T47D (cell line): ENCODE measurements at regions not wholly inside any gene's neighbourhood (a gene's known extent, or its start where the extent isn't known, plus 50 kb on each side); places are given as distances from the start of the nearest gene placed in this dataset.

Experiments used
- DNase-seq, 2 experiments: peaks; one replicate each; pipeline versions ENCODE4 v3.0.0 to v3.0.0-alpha.2; 2011 to 2012; ENCODE audit warnings: low read depth in 1 of 2, low spot score in 1 of 2
- JUND ChIP-seq: IDR thresholded peaks from 2 replicates; pipeline ENCODE4 v1.6.1; 2012; ENCODE audit warnings: low read depth
- in situ Hi-C: cut with HindIII; loops from 2 replicates; pipeline ENCODE4 v1.10.0; 2016; ENCODE audit warnings: low sequenced_read_pairs, low pct_unique_long_range_greater_than_20kb

DNA sequence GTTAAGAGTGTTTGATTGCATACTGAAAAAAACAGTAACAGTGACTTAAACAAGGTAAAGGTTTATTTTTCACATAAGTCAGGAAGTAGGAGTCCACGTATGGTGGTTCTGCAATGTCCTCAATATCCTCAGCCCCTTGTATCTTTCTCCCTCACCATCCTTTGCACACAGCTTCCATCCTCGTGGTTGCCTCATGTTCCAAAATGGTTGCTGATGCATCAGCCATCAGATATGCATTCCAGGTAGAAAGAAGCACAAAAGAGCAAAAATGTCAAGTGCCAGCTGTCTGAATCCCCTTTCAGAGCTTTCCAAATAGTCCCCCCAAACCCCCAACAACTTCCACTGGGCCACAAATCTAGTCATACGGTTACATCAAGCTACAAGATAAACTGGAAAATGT lies 138.1 kb downstream of the SYF2 start:
- in situ Hi-C loops: no loop called here
- no peak for TF ChIP-seq JUND
- DNase-seq: no peak

DNA sequence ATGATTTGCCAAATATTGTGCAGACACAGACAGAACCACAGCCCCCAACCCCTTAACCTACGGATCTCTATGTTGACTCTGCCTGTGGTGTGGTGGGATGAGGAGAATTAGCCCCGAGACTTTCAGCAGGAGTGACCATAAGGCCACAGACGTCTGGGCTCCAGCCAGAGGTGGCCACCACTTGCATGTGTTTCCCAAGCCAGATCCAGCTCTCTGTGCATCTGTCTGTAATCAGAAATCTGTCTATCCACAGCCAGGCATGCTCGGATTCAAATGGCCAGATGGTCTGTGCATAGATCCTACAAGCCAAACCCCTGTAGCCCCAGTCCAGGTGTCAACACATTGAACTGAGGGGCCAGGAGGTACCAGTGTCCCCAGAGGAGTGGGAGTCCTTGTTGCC lies 140.6 kb downstream of the SYF2 start:
- TF ChIP-seq JUND: no peak
- DNase-seq: no peak
- in situ Hi-C loops: no loop called here

DNA sequence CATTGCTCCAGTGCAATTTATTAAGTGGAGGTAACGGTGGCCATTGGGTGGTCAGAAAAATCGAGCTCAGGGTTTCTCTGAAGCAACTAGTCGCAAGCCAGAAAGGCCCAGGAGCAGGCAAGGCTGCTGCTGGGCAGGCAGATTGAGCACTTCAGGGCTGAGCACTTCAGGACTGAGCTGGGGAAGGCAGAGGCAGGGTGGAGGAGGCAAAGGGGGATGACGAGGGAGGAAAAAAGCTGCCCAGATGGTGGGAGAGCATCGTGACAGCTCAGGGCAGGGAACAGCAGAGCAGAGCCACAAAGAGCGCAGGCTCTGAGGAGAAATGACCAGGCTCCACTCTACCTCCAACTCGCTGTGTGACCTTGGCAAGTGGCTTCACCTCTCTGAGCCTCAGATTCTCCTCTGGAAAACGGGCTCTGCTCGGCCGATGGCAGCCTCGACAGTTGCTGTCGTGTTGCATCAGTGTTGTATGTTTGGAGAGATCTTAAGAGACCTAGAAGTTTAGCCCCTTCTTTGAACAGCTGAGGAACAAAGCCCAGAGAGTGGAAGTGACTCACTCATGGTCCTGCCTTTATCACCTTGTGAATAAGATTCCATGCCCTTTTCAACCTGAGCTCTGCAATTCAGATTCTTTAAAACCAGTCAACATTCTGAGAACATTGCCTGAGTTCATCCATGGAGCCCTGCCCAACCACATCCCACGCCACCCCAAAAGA lies 141.4 kb downstream of the SYF2 start:
- no peak for TF ChIP-seq JUND
- no peak for DNase-seq
- in situ Hi-C loops: no loop called here

DNA sequence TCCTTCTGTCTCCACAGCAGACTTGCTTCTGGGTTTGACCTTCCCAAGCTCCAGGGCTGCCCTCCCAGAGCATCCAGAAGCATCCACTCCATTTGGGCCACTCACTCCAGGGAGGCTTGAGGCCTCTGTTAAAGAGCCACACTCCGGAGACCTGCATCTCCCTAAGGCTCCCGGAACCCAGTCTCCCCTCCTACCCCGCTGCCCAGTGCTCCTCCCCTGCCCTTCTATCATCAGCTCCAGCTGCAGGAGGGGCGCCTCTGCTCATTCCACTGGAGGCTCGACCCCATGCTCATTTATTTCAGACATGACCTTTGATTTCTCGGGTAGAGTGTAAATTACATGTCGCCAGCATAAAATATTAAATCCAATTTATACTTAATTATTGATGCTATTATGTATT lies 142.5 kb downstream of the SYF2 start:
- no peak for DNase-seq
- no peak for TF ChIP-seq JUND
- in situ Hi-C loops: no loop called here

DNA sequence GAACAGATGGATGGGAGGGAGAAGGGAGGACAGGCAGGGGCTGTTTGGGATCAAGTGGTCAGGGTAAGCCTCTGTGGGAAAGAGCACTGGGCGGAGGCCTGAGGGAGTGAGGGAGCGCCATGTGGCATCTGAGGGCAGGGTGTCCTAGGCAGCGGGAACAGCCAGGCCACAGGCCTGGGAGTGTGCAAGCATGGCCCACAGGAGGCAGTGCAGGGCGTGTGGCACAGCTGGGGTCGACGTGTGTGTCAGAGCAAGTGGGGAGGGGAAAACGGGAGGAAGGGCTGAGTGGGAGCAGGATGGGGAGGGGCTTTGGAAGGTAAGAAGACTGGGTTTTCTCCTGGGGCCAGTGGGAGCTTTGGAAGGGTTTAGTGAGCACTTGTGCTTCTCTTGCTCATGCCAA lies 143.4 kb downstream of the SYF2 start:
- no peak for TF ChIP-seq JUND
- no peak for DNase-seq
- in situ Hi-C loops: no loop called here

DNA sequence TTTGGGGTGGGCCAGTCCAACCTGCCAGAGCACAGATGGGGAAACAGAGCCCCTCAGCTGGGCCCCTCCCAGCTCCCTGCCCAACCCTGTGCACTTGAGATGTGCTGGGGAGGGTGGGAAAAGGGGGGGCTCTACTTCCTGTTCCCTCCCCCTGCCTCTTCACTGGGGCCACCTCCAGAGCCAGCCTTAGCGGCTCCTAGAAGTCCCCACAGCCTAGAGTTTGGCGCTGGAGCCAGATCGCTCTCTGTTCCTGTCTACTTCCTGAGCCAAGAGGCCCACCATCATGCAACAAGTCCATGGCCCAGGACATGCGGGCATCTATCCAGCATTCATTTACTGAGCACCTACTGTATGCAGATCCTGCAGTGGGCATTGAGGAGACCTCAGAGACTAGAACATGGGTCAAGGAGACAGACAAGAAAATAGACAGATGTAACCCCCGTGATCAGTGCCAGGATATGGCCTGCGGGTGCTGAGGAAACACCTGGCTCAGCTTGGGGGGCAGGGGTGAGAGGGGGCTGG lies 144.1 kb downstream of the SYF2 start:
- no peak for DNase-seq
- no peak for TF ChIP-seq JUND
- in situ Hi-C loops: no loop called here

DNA sequence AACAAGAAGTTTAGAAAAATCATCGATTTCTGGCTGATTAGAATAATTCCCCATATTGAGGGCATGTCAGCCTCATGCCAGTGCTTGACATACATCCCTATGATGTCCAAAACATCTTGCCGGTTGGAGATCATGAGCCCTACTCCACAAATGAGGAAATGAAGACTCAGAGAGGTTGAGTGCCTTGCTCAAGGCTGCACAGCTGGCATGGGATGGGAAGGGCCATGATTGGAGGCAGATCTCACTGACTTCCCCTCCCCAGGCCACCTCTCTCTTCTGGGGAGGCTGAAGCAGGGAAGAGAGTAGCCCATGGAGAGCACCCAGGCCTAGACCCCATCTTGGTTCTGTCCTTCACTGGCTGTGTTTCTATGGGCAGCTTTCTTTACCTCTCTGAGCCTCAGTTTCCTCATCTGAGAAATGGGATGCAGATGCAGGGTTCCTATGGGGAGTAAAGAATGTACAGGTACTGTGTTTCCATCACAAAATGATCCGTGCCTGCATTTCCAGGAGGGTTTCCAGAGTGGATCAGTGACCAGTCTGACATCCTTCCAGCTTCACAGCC lies 145.7 kb downstream of the SYF2 start:
- DNase-seq: no peak
- in situ Hi-C loops: no loop called here
- no peak for TF ChIP-seq JUND

DNA sequence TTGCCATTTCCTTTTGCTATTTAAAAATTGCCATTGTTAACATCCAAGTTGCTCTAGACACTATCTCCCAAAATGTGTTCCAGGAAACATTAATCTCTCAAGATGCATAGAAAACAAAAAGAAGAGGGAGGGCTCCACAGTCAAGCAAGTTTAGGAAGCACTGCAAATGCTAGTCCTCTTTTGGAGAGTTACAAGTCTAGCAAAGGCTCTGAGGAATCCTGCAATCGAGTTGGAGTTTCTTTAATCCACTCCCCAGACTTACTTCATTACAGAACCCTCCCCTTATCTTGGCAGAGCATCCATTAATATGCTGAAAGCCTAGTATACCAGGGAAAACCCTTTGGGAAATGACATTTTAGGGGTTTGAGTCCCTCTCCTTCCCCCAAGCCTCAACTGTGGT lies 147.9 kb downstream of the SYF2 start:
- no peak for TF ChIP-seq JUND
- DNase-seq: no peak
- in situ Hi-C loops: no loop called here

DNA sequence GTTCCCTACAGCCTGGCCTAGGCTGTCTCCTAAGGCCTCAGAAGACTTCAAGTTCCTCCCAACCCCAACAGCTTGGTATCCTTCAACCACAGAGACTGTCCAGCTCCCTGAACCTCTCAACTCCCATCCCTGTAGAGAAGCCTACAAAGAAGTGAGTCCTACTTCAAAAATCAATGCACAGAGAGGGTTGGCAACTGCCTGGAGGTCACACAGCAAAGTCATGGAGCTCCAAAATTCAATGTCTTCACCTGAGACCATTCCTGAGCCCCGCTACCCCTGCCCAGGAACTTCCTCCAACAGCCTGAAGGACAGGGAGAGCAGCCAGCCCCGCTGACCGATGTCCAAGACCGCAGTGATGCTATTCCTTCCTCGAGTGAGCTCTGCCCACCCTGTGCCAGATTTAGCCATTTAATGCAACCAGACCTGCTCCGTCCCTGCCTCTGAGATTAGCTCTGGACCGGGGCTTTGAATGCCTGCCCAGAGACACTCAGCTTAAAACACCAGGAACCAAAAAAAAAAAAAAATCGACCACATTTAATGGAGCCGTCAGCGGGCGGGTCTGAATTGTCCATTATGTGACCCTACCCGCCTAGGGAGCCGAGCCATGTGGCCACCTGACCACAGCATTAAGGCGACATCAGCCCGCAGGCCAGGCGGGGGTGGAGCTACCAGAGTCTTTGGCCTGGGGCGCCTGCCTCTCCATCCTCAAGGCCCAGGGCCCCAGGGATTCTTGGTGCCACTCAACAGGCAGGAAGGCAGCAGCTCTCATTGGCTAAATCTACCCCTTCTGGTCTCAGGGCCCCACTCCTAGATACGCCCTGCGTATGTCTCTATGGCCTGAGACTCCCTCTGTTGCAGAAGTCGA lies 148.6 kb downstream of the SYF2 start:
- no peak for TF ChIP-seq JUND
- no peak for DNase-seq
- in situ Hi-C loops: no loop called here

DNA sequence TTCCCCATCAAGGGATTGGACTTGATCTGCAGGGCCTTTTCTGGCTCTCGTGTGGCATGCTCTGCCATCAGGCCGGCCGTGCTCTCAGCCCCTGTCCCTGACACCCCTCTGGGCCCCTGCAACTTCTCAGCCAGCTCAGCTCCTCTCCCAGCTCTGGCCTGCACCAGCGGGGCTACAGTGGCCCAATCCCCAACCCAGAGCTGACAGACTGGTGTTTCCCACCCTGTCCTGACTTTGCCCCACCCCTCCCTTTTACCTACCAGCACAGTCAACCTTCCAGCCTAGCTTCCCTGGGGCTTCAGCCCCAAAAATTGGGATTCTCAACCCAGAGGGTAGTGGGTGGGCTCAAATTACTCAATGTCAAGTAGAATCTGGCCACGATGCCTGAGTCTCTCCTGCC lies 149.3 kb downstream of the SYF2 start:
- in situ Hi-C loops: no loop called here
- no peak for TF ChIP-seq JUND
- no peak for DNase-seq

DNA sequence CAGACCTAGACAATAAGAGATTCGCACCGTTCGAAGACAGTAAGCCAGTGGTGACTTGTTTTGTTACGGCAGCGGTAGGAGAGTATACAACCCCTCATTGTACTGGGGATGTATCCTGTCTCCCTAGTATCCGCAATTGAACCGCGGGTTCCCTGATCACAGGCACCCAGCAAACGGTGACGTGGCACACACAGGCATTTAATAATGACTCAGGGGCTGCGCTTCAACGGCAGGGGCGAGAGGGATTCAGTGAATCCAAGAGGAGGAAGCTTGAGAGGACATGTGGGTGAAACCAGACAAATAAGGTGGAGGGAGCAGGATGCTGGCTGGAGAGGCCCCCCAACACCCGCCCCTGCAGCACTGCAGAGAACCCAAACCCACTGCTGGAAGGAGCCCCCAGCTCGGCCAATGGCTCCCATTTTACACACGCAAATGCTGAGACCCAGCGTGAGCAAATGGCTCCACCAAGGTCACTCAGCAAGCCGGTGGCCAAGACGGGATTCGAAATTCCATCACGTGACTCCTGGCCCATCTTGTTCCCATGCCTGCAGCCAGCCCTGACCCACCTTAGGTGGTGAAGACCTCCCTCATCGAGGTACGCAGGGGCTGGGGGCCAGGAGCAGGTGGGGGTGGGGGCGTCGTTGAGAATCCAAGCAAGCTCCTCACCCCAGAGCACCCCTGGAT lies 149.9 kb downstream of the SYF2 start:
- in situ Hi-C loops: no loop called here
- no peak for TF ChIP-seq JUND
- DNase-seq: no peak

DNA sequence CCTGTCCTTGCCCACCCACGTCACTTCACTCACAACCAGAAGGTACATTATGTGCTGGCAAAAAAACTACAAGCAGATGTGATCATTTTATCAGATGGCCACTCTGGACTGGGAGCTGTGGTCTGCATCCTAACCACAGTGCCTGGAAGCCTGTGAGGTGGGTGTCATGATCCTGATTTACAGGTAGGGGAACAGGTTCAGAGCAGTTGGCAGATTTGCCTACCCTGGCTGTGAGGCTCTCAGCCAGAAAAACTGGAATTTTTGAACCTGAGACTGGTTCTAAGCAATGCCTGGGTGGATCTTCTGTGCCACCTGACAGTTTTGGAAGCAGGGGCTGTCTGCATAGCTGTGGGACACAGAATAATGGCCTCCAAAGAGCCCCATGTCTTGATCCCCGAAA lies 150.8 kb downstream of the SYF2 start:
- DNase-seq: peak in 1 of 2 experiments; percentile 55
- in situ Hi-C loops: no loop called here
- no peak for TF ChIP-seq JUND
